RWPE2 (cell line): ENCODE measurements at regions not wholly inside any gene's neighbourhood (a gene's known extent, or its start where the extent isn't known, plus 50 kb on each side); places are given as distances from the start of the nearest gene placed in this dataset.

ENCODE experiments used
- ATAC-seq: fragments of 200-7000 bp; cut with Tn5 transposase; 3 replicates; pipeline ENCODE4 v1.9.1; 2021; ENCODE audit warnings: low read depth
- DNase-seq: peaks from one replicate; pipeline ENCODE4 v3.0.0-alpha.2; 2020; ENCODE audit warnings: low spot score
- H3K27ac ChIP-seq: fragments of 450-650 bp; 2 replicates; pipeline ENCODE4 v1.5.1; 2017; ENCODE audit warnings: mild to moderate bottlenecking; ENCODE audit not compliant: poor library complexity, severe bottlenecking
- H3K27me3 ChIP-seq: fragments of 250-450 bp; sonication (Bioruptor Pico); 2 replicates; pipeline ENCODE4 v1.5.1; 2021; ENCODE audit warnings: mild to moderate bottlenecking, moderate library complexity; ENCODE audit not compliant: insufficient read depth, poor library complexity, severe bottlenecking
- H3K36me3 ChIP-seq: fragments of 250-450 bp; sonication (Bioruptor Pico); 2 replicates; pipeline ENCODE4 v1.5.1; 2020; ENCODE audit warnings: low read depth, mild to moderate bottlenecking, moderate library complexity
- H3K4me1 ChIP-seq: fragments of 250-450 bp; sonication (Bioruptor Pico); 2 replicates; pipeline ENCODE4 v1.5.1; 2021; ENCODE audit warnings: mild to moderate bottlenecking, moderate library complexity; ENCODE audit not compliant: insufficient read depth, poor library complexity, severe bottlenecking
- H3K4me3 ChIP-seq: fragments of 250-450 bp; sonication (Bioruptor Pico); 2 replicates; pipeline ENCODE4 v1.5.1; 2021; ENCODE audit warnings: mild to moderate bottlenecking, moderate library complexity; ENCODE audit not compliant: severe bottlenecking
- H3K9me3 ChIP-seq: fragments of 250-450 bp; sonication (Bioruptor Pico); 2 replicates; pipeline ENCODE4 v1.5.1; 2021; ENCODE audit warnings: mild to moderate bottlenecking, moderate library complexity; ENCODE audit not compliant: severe bottlenecking
- TF ChIP-seq, protein P1 (sequence below): fragments of 450-650 bp; IDR thresholded peaks from one replicate; pipeline ENCODE4 v1.5.1; 2017; ENCODE audit warnings: mild to moderate bottlenecking, moderate library complexity; ENCODE audit not compliant: poor library complexity, severe bottlenecking

DNA sequence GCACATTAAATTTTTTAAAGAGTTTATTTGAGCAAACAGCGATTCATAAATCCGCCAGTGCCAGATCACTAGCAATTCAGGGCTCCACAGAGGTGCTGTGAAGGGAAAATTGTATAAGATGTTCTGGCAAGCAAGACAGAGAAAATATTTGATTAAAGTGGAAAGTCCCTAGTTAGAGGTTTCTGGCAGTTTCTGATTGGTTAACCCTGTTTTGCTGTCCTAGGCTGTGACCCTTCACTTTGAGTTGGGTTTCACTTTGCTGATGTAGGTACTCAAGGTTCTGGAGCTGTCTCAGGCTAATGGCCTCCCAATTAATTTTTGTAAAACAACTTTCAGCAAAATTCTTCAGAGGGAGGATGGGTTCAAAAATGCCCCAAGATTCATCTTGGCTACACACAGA lies 79.4 kb upstream of the NXPH1 start:
- Histone ChIP-seq H3K36me3 (no peaks in the 10 kb centered on the region), H3K4me3 (no peak overlapping the region), H3K4me1 (no peaks in the 10 kb centered on the region), H3K27me3 (no peaks in the 10 kb centered on the region), H3K9me3 (no peaks in the 10 kb centered on the region), H3K27ac (no peak overlapping the region)
- TF ChIP-seq, protein P1, sequence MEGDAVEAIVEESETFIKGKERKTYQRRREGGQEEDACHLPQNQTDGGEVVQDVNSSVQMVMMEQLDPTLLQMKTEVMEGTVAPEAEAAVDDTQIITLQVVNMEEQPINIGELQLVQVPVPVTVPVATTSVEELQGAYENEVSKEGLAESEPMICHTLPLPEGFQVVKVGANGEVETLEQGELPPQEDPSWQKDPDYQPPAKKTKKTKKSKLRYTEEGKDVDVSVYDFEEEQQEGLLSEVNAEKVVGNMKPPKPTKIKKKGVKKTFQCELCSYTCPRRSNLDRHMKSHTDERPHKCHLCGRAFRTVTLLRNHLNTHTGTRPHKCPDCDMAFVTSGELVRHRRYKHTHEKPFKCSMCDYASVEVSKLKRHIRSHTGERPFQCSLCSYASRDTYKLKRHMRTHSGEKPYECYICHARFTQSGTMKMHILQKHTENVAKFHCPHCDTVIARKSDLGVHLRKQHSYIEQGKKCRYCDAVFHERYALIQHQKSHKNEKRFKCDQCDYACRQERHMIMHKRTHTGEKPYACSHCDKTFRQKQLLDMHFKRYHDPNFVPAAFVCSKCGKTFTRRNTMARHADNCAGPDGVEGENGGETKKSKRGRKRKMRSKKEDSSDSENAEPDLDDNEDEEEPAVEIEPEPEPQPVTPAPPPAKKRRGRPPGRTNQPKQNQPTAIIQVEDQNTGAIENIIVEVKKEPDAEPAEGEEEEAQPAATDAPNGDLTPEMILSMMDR: no peak
- DNase-seq (no peak), ATAC-seq (no peak)

DNA sequence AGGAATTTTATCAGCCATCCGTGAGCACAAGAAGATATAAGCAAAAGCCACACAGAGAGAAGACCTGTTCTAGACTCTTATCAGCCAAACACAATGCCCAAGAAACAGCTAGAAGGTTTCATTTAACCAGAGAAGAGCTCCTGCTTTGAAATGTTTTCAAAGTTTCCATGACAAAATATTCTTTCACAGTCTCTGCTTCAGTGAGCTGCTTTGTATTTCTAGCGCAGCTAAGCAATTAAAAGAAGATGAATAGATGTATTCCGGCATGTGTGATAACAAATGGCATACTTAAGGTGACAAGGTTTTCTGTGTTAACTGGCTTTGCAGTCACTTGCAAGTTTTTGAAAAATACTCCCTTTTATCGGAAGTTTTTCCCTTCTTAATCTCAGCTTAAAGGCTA lies 78.9 kb upstream of the NXPH1 start:
- Histone ChIP-seq H3K36me3 (no peaks in the 10 kb centered on the region), H3K9me3 (no peaks in the 10 kb centered on the region), H3K4me3 (no peak overlapping the region), H3K27ac (no peak overlapping the region), H3K27me3 (no peaks in the 10 kb centered on the region), H3K4me1 (no peaks in the 10 kb centered on the region)
- DNase-seq (no peak), ATAC-seq (no peak)
- TF ChIP-seq, protein P1: no peak

DNA sequence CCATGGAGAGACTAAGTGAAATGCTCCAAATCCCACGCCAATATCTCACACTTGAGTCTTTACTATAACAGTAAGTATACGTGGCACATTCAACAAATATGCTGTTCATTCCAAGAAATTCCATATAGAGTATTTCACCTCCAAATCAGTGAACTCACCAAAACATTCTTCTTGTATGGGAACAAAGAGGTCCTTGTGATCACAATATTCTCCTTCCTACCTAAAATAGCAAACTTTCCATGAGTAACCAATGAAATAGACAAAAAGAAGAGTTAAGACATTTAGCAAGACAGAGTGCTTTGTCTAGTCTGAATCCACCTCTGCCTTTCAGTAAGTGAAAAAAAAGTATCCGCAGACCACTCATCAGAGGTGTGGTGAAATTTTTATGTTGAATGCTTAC lies 77.3 kb upstream of the NXPH1 start:
- Histone ChIP-seq H3K27ac (no peak overlapping the region), H3K4me3 (no peak overlapping the region), H3K4me1 (no peaks in the 10 kb centered on the region), H3K27me3 (no peaks in the 10 kb centered on the region), H3K36me3 (no peaks in the 10 kb centered on the region), H3K9me3 (no peaks in the 10 kb centered on the region)
- TF ChIP-seq, protein P1: no peak
- no peak for DNase-seq
- no peak for ATAC-seq

DNA sequence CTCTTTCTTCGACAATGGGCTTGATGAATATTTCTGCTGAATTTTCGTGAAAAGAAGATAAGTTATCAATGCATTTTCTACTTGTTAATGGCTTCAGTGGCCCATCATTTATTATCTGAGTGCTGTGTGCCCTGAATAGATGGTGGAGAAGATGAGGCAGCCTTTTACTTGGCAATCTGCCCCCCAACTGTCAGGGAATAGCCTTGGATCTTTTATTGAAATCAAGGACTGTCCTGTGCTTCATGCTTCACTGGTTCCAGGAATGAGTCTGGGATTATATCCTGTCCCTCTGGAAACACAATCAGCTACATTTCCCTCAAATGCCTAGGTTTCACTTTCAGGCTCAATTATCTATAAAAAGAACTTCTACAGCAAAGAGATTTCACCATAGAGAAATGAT lies 75.9 kb upstream of the NXPH1 start:
- no peak overlapping the region for H3K4me3 ChIP-seq
- ATAC-seq (no peak), DNase-seq (no peak)
- H3K27me3 ChIP-seq: no peaks in the 10 kb centered on the region
- no peaks in the 10 kb centered on the region for H3K9me3 ChIP-seq
- H3K4me1 ChIP-seq: no peaks in the 10 kb centered on the region
- TF ChIP-seq, protein P1: no peak
- no peak overlapping the region for H3K27ac ChIP-seq
- no peaks in the 10 kb centered on the region for H3K36me3 ChIP-seq

DNA sequence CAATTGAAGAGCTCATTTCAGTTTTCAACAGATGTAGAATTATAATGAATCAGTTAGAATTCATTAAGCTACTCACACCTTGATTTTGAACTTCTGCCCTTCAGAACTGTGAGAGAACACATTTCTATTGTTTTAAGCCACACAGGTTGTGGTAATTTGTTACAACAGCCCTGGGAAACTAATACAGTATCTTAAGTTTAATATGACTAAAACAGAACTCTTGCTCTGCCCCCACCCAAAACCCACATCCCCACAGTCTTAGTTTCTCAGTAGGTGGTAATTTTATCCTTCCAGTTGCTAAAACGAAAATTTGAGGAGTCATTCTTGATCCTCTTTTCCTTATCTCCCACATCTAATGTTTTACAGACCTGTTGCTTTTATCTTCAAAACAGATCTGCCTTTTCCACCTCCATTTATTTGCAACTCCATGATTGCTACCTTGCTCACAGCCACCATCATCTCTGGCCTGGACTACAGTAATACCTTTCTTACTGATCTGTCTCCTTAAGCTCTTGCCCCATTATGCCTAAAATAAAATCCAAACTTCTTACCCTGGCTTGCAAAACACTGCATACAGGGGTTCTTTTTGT lies 72.8 kb upstream of the NXPH1 start:
- no peaks in the 10 kb centered on the region for H3K27me3 ChIP-seq
- H3K27ac ChIP-seq: no peak overlapping the region
- DNase-seq: no peak
- H3K4me1 ChIP-seq: no peaks in the 10 kb centered on the region
- TF ChIP-seq, protein P1: no peak
- H3K4me3 ChIP-seq: no peak overlapping the region
- ATAC-seq: no peak
- H3K36me3 ChIP-seq: no peaks in the 10 kb centered on the region
- no peaks in the 10 kb centered on the region for H3K9me3 ChIP-seq
